ENCODE measurements at regions not wholly inside any gene's neighbourhood (a gene's known extent, or its start where the extent isn't known, plus 50 kb on each side); places are given as distances from the start of the nearest gene placed in this dataset.

- Histone ChIP-seq H3K36me3 (ENCODE audit: control insufficient read depth, insufficient read depth, low read length) (no peaks in the 10 kb centered on the region), H3K9me3 (ENCODE audit: control insufficient read depth, low read length) (no peaks in the 10 kb centered on the region), H3K27ac (ENCODE audit: low read depth, low read length, severe bottlenecking) (no peak overlapping the region), H3K4me3 (ENCODE audit: extremely low read depth, insufficient read depth, low read length, poor library complexity, severe bottlenecking) (no peak overlapping the region), H3K4me1 (ENCODE audit: control insufficient read depth, insufficient read depth, low read length, poor library complexity, severe bottlenecking) (peaks cover 3% of the 10 kb centered on the region)
These were observed 78.2 kb downstream of the MSL3 start for GRCh38 chrX:11836284-11836683.

GRCh38 chrX:11837437-11837836, 79.4 kb downstream of the MSL3 start:
- Histone ChIP-seq H3K4me3 (ENCODE audit: extremely low read depth, insufficient read depth, low read length, poor library complexity, severe bottlenecking) (no peak overlapping the region), H3K27ac (ENCODE audit: low read depth, low read length, severe bottlenecking) (no peak overlapping the region), H3K9me3 (ENCODE audit: control insufficient read depth, low read length) (no peaks in the 10 kb centered on the region), H3K36me3 (ENCODE audit: control insufficient read depth, insufficient read depth, low read length) (no peaks in the 10 kb centered on the region), H3K4me1 (ENCODE audit: control insufficient read depth, insufficient read depth, low read length, poor library complexity, severe bottlenecking) (peaks cover 3% of the 10 kb centered on the region)
- 83% methylated on average over 2 of the region's 3 CpGs; no CpG with 5 or more reads in 1 of the 2 experiments for WGBS, 2 experiments (ENCODE audit: insufficient coverage in 2 of 2)

- Histone ChIP-seq H3K4me1 (ENCODE audit: control insufficient read depth, insufficient read depth, low read length, poor library complexity, severe bottlenecking) (no peaks in the 10 kb centered on the region), H3K36me3 (ENCODE audit: control insufficient read depth, insufficient read depth, low read length) (no peaks in the 10 kb centered on the region), H3K4me3 (ENCODE audit: extremely low read depth, insufficient read depth, low read length, poor library complexity, severe bottlenecking) (no peak overlapping the region), H3K27ac (ENCODE audit: low read depth, low read length, severe bottlenecking) (no peak overlapping the region), H3K9me3 (ENCODE audit: control insufficient read depth, low read length) (no peaks in the 10 kb centered on the region)
- 100% methylated on average over 1 of the region's 2 CpGs; no CpG with 5 or more reads in 1 of the 2 experiments for WGBS, 2 experiments (ENCODE audit: insufficient coverage in 2 of 2)
These were observed 106.1 kb downstream of the MSL3 start for GRCh38 chrX:11864171-11864570.

- Histone ChIP-seq H3K4me3 (ENCODE audit: extremely low read depth, insufficient read depth, low read length, poor library complexity, severe bottlenecking) (no peak overlapping the region), H3K36me3 (ENCODE audit: control insufficient read depth, insufficient read depth, low read length) (no peaks in the 10 kb centered on the region), H3K4me1 (ENCODE audit: control insufficient read depth, insufficient read depth, low read length, poor library complexity, severe bottlenecking) (no peaks in the 10 kb centered on the region), H3K27ac (ENCODE audit: low read depth, low read length, severe bottlenecking) (no peak overlapping the region), H3K9me3 (ENCODE audit: control insufficient read depth, low read length) (no peaks in the 10 kb centered on the region)
- 90 to 92% methylated on average over 3 to 5 of the region's 7 CpGs for WGBS, 2 experiments (ENCODE audit: insufficient coverage in 2 of 2)
These were observed 109.7 kb downstream of the MSL3 start for GRCh38 chrX:11867610-11868345.

GRCh38 chrX:11870789-11871188, 112.8 kb downstream of the MSL3 start:
- no peaks in the 10 kb centered on the region for H3K36me3 ChIP-seq (ENCODE audit: control insufficient read depth, insufficient read depth, low read length)
- H3K4me3 ChIP-seq (ENCODE audit: extremely low read depth, insufficient read depth, low read length, poor library complexity, severe bottlenecking) = no peak overlapping the region
- no peaks in the 10 kb centered on the region for H3K9me3 ChIP-seq (ENCODE audit: control insufficient read depth, low read length)
- no CpG with 5 or more reads among the region's 2 CpGs for WGBS, 2 experiments (ENCODE audit: insufficient coverage in 2 of 2)
- H3K27ac ChIP-seq (ENCODE audit: low read depth, low read length, severe bottlenecking) = no peak overlapping the region
- H3K4me1 ChIP-seq (ENCODE audit: control insufficient read depth, insufficient read depth, low read length, poor library complexity, severe bottlenecking) = no peaks in the 10 kb centered on the region

GRCh38 chrX:11881485-11882170, 123.6 kb downstream of the MSL3 start:
- Histone ChIP-seq H3K9me3 (ENCODE audit: control insufficient read depth, low read length) (no peaks in the 10 kb centered on the region), H3K4me1 (ENCODE audit: control insufficient read depth, insufficient read depth, low read length, poor library complexity, severe bottlenecking) (no peaks in the 10 kb centered on the region), H3K27ac (ENCODE audit: low read depth, low read length, severe bottlenecking) (no peak overlapping the region), H3K36me3 (ENCODE audit: control insufficient read depth, insufficient read depth, low read length) (no peaks in the 10 kb centered on the region), H3K4me3 (ENCODE audit: extremely low read depth, insufficient read depth, low read length, poor library complexity, severe bottlenecking) (no peak overlapping the region)
- 93 to 100% methylated on average over 1 to 2 of the region's 4 CpGs for WGBS, 2 experiments (ENCODE audit: insufficient coverage in 2 of 2)

GRCh38 chrX:11886745-11887144, 128.7 kb downstream of the MSL3 start:
- no peak overlapping the region for H3K4me3 ChIP-seq (ENCODE audit: extremely low read depth, insufficient read depth, low read length, poor library complexity, severe bottlenecking)
- 50% methylated on average over 1 of the region's 1 CpG; no CpG with 5 or more reads in 1 of the 2 experiments for WGBS, 2 experiments (ENCODE audit: insufficient coverage in 2 of 2)
- no peaks in the 10 kb centered on the region for H3K36me3 ChIP-seq (ENCODE audit: control insufficient read depth, insufficient read depth, low read length)
- H3K4me1 ChIP-seq (ENCODE audit: control insufficient read depth, insufficient read depth, low read length, poor library complexity, severe bottlenecking) = no peaks in the 10 kb centered on the region
- no peaks in the 10 kb centered on the region for H3K9me3 ChIP-seq (ENCODE audit: control insufficient read depth, low read length)
- no peak overlapping the region for H3K27ac ChIP-seq (ENCODE audit: low read depth, low read length, severe bottlenecking)

GRCh38 chrX:11887175-11887574, 129.1 kb downstream of the MSL3 start:
- H3K4me1 ChIP-seq (ENCODE audit: control insufficient read depth, insufficient read depth, low read length, poor library complexity, severe bottlenecking) = no peaks in the 10 kb centered on the region
- no peak overlapping the region for H3K4me3 ChIP-seq (ENCODE audit: extremely low read depth, insufficient read depth, low read length, poor library complexity, severe bottlenecking)
- no peak overlapping the region for H3K27ac ChIP-seq (ENCODE audit: low read depth, low read length, severe bottlenecking)
- 71% methylated on average over 1 of the region's 2 CpGs; no CpG with 5 or more reads in 1 of the 2 experiments for WGBS, 2 experiments (ENCODE audit: insufficient coverage in 2 of 2)
- no peaks in the 10 kb centered on the region for H3K36me3 ChIP-seq (ENCODE audit: control insufficient read depth, insufficient read depth, low read length)
- H3K9me3 ChIP-seq (ENCODE audit: control insufficient read depth, low read length) = no peaks in the 10 kb centered on the region

GRCh38 chrX:11888421-11888820, 130.4 kb downstream of the MSL3 start:
- Histone ChIP-seq H3K27ac (ENCODE audit: low read depth, low read length, severe bottlenecking) (no peak overlapping the region), H3K9me3 (ENCODE audit: control insufficient read depth, low read length) (no peaks in the 10 kb centered on the region), H3K4me1 (ENCODE audit: control insufficient read depth, insufficient read depth, low read length, poor library complexity, severe bottlenecking) (no peaks in the 10 kb centered on the region), H3K4me3 (ENCODE audit: extremely low read depth, insufficient read depth, low read length, poor library complexity, severe bottlenecking) (no peak overlapping the region), H3K36me3 (ENCODE audit: control insufficient read depth, insufficient read depth, low read length) (no peaks in the 10 kb centered on the region)

GRCh38 chrX:11889791-11890190, 131.8 kb downstream of the MSL3 start:
- Histone ChIP-seq H3K4me3 (ENCODE audit: extremely low read depth, insufficient read depth, low read length, poor library complexity, severe bottlenecking) (no peak overlapping the region), H3K27ac (ENCODE audit: low read depth, low read length, severe bottlenecking) (no peak overlapping the region), H3K9me3 (ENCODE audit: control insufficient read depth, low read length) (no peaks in the 10 kb centered on the region), H3K4me1 (ENCODE audit: control insufficient read depth, insufficient read depth, low read length, poor library complexity, severe bottlenecking) (no peaks in the 10 kb centered on the region), H3K36me3 (ENCODE audit: control insufficient read depth, insufficient read depth, low read length) (no peaks in the 10 kb centered on the region)

- WGBS, 2 experiments (ENCODE audit: insufficient coverage in 2 of 2) = 94% methylated on average over 2 of the region's 6 CpGs; no CpG with 5 or more reads in 1 of the 2 experiments
- H3K4me1 ChIP-seq (ENCODE audit: control insufficient read depth, insufficient read depth, low read length, poor library complexity, severe bottlenecking) = no peaks in the 10 kb centered on the region
- no peak overlapping the region for H3K4me3 ChIP-seq (ENCODE audit: extremely low read depth, insufficient read depth, low read length, poor library complexity, severe bottlenecking)
- H3K36me3 ChIP-seq (ENCODE audit: control insufficient read depth, insufficient read depth, low read length) = no peaks in the 10 kb centered on the region
- no peak overlapping the region for H3K27ac ChIP-seq (ENCODE audit: low read depth, low read length, severe bottlenecking)
- H3K9me3 ChIP-seq (ENCODE audit: control insufficient read depth, low read length) = no peaks in the 10 kb centered on the region
These were observed 132.9 kb downstream of the MSL3 start for GRCh38 chrX:11890836-11891514.

Data from mesodermal cell (in vitro differentiated cells).